ENCODE measurements at regions not wholly inside any gene's neighbourhood (a gene's known extent, or its start where the extent isn't known, plus 50 kb on each side); places are given as distances from the start of the nearest gene placed in this dataset.

- Histone ChIP-seq H3K36me3 (ENCODE audit: control insufficient read depth, insufficient read depth, low read length) (no peaks in the 10 kb centered on the region), H3K9me3 (ENCODE audit: control insufficient read depth, low read length) (no peaks in the 10 kb centered on the region), H3K4me1 (ENCODE audit: control insufficient read depth, insufficient read depth, low read length, poor library complexity, severe bottlenecking) (no peaks in the 10 kb centered on the region), H3K4me3 (ENCODE audit: insufficient read depth, low read depth, low read length, poor library complexity, severe bottlenecking) (no peak overlapping the region), H3K27ac (ENCODE audit: insufficient read depth, low read length, poor library complexity, severe bottlenecking) (no peak overlapping the region), H3K27me3 (replicated peaks; ENCODE audit: control insufficient read depth, insufficient read depth, low read length, poor library complexity, severe bottlenecking) (peaks cover 3% of the 10 kb centered on the region)
- no peak for DNase-seq
Observed at GRCh38 chr18:9011431-9011830, 91.1 kb upstream of the NDUFV2 start.

DNA sequence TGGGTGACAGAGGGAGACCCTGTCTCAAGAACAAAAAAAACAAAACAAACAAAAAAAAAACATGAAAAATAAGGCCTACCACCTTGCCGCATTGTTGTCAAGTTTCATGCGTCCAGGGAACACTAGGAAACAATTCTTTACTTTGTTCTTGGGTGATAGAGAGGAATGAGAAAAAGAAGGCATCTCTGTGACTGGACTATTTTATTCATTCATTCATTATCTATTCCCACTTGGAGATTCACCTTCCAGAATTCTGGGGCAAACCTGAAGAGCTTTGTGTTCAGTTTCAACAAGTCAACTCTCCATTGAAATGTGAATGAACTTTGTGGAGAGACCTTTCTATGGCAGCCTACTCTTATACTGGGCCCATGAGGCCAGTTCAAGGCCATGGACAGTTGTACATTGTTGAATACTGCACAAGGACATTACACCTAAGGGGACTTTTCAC lies 88.5 kb upstream of the NDUFV2 start:
- H3K4me3 ChIP-seq (ENCODE audit: insufficient read depth, low read depth, low read length, poor library complexity, severe bottlenecking) = no peak overlapping the region
- H3K9me3 ChIP-seq (ENCODE audit: control insufficient read depth, low read length) = no peaks in the 10 kb centered on the region
- no peaks in the 10 kb centered on the region for H3K27me3 ChIP-seq (replicated peaks; ENCODE audit: control insufficient read depth, insufficient read depth, low read length, poor library complexity, severe bottlenecking)
- no peak for DNase-seq
- H3K4me1 ChIP-seq (ENCODE audit: control insufficient read depth, insufficient read depth, low read length, poor library complexity, severe bottlenecking) = peaks cover 3% of the 10 kb centered on the region
- no peak overlapping the region for H3K27ac ChIP-seq (ENCODE audit: insufficient read depth, low read length, poor library complexity, severe bottlenecking)
- no peaks in the 10 kb centered on the region for H3K36me3 ChIP-seq (ENCODE audit: control insufficient read depth, insufficient read depth, low read length)

DNA sequence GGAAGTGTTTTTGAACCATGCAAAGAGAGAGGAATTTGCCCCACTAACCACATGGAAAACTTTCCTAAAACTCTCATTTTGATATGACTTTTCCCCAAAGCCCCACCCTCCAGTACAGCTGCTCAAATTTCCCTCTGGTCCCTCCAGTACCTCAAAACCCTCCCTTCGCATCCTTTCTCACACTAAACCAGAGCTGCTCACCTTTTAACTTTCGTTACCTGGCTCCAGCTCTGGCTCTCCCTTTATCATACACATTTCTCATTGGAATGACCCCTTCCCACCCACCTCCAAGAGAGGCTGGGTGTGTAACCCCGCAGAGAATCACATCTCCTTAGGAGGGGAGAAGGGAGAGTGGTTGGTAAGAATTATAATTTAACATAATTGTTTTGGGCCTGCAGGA lies 86.8 kb upstream of the NDUFV2 start:
- Histone ChIP-seq H3K4me3 (ENCODE audit: insufficient read depth, low read depth, low read length, poor library complexity, severe bottlenecking) (no peak overlapping the region), H3K27ac (ENCODE audit: insufficient read depth, low read length, poor library complexity, severe bottlenecking) (no peak overlapping the region), H3K9me3 (ENCODE audit: control insufficient read depth, low read length) (no peaks in the 10 kb centered on the region), H3K27me3 (replicated peaks; ENCODE audit: control insufficient read depth, insufficient read depth, low read length, poor library complexity, severe bottlenecking) (no peaks in the 10 kb centered on the region), H3K4me1 (ENCODE audit: control insufficient read depth, insufficient read depth, low read length, poor library complexity, severe bottlenecking) (peaks cover 3% of the 10 kb centered on the region), H3K36me3 (ENCODE audit: control insufficient read depth, insufficient read depth, low read length) (no peaks in the 10 kb centered on the region)
- no peak for DNase-seq

GRCh38 chr18:9016633-9017166 lies 85.8 kb upstream of the NDUFV2 start:
- no peak for DNase-seq

DNA sequence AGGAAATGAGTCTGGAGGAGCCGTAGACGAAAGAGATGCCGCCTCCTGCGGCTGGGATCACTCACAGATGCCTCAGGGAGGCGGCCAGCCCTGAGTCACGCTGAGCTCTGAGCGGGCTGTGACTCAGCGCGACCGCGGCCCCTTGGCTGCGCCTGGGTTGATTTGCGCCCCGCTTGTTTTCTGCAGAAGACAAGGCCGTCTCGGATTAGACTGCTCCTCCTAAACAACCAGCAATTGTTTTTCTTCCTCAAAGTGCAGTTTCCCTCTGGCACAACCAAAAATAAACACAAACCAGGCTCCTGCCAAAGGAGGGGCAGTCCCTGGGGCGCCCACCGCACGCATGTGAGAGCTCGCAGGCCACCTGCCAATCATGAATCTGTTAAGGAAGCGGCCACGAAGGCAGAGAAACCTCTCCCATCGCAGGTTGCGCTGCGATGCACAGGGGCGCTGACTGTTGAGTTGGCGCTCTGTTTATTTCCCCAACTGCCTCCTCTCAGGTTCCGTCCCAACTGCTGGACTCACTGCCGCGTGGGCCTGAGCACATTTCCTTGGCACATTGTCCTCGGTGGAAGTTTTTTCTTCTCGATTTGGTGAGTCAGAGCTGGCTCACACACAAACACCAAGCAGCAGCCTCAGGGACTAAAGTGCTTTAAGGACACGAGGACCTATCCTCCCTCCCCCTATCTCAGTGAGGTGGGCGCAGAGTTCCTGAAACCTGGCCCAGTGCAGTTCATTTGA lies 85.2 kb upstream of the NDUFV2 start:
- Histone ChIP-seq H3K27me3 (replicated peaks; ENCODE audit: control insufficient read depth, insufficient read depth, low read length, poor library complexity, severe bottlenecking) (no peaks in the 10 kb centered on the region), H3K4me1 (ENCODE audit: control insufficient read depth, insufficient read depth, low read length, poor library complexity, severe bottlenecking) (peaks cover 3% of the 10 kb centered on the region), H3K9me3 (ENCODE audit: control insufficient read depth, low read length) (no peaks in the 10 kb centered on the region), H3K36me3 (ENCODE audit: control insufficient read depth, insufficient read depth, low read length) (no peaks in the 10 kb centered on the region), H3K27ac (ENCODE audit: insufficient read depth, low read length, poor library complexity, severe bottlenecking) (no peak overlapping the region), H3K4me3 (ENCODE audit: insufficient read depth, low read depth, low read length, poor library complexity, severe bottlenecking) (peak overlapping the region; percentile 15)
- peak in 1 of 3 donors; percentile 13 for DNase-seq

More at GRCh38 chr18:9016633-9017166, 85.8 kb upstream of the NDUFV2 start:
- no peaks in the 10 kb centered on the region for H3K36me3 ChIP-seq (ENCODE audit: control insufficient read depth, insufficient read depth, low read length)
- no peak overlapping the region for H3K27ac ChIP-seq (ENCODE audit: insufficient read depth, low read length, poor library complexity, severe bottlenecking)
- H3K4me3 ChIP-seq (ENCODE audit: insufficient read depth, low read depth, low read length, poor library complexity, severe bottlenecking) = peak overlapping the region; percentile 15
- peaks cover 3% of the 10 kb centered on the region for H3K4me1 ChIP-seq (ENCODE audit: control insufficient read depth, insufficient read depth, low read length, poor library complexity, severe bottlenecking)
- no peaks in the 10 kb centered on the region for H3K9me3 ChIP-seq (ENCODE audit: control insufficient read depth, low read length)
- H3K27me3 ChIP-seq (replicated peaks; ENCODE audit: control insufficient read depth, insufficient read depth, low read length, poor library complexity, severe bottlenecking) = no peaks in the 10 kb centered on the region

DNA sequence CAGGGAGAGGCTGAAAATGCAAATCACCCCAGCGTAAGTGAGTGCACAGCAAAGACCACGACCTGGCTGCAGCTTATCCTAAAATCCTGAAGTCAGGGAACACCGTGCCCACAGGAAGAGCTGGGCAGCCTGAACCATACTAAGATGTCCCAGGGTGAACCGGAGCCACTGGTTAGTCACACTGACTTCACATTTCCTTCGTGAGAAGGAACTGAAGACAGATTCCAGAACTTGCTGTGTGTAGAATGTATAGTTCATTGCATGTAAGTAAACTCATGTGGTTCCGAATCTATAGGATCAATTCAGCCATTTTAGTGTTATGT lies 84.6 kb upstream of the NDUFV2 start:
- no peak for DNase-seq
- Histone ChIP-seq H3K36me3 (ENCODE audit: control insufficient read depth, insufficient read depth, low read length) (no peaks in the 10 kb centered on the region), H3K27me3 (replicated peaks; ENCODE audit: control insufficient read depth, insufficient read depth, low read length, poor library complexity, severe bottlenecking) (no peaks in the 10 kb centered on the region), H3K9me3 (ENCODE audit: control insufficient read depth, low read length) (no peaks in the 10 kb centered on the region), H3K27ac (ENCODE audit: insufficient read depth, low read length, poor library complexity, severe bottlenecking) (no peak overlapping the region), H3K4me1 (ENCODE audit: control insufficient read depth, insufficient read depth, low read length, poor library complexity, severe bottlenecking) (peaks cover 3% of the 10 kb centered on the region), H3K4me3 (ENCODE audit: insufficient read depth, low read depth, low read length, poor library complexity, severe bottlenecking) (peak overlapping the region; percentile 15)

DNA sequence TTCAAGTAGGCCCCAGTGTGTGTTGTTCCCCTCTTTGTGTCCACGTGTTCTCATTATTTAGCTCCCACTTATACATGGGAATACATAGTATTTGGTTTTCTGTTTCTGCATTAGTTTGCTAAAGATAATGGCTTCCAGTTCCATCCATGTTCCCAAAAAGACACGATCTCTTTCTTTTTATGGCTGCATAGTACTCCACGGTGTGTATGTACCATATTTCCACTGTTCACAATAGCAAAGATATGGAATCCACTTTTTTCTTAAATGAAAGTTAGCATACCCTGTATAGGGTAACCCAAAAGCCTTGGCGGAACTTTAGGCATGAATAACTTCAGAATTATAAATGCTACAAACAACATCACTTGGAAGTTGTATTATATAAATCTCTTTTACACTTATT lies 83.4 kb upstream of the NDUFV2 start:
- H3K9me3 ChIP-seq (ENCODE audit: control insufficient read depth, low read length) = no peaks in the 10 kb centered on the region

GRCh38 chr18:9020221-9020620 lies 82.3 kb upstream of the NDUFV2 start:
- H3K4me1 ChIP-seq (ENCODE audit: control insufficient read depth, insufficient read depth, low read length, poor library complexity, severe bottlenecking) = peaks cover 3% of the 10 kb centered on the region
- no peaks in the 10 kb centered on the region for H3K36me3 ChIP-seq (ENCODE audit: control insufficient read depth, insufficient read depth, low read length)
- H3K4me3 ChIP-seq (ENCODE audit: insufficient read depth, low read depth, low read length, poor library complexity, severe bottlenecking) = no peak overlapping the region
- H3K27ac ChIP-seq (ENCODE audit: insufficient read depth, low read length, poor library complexity, severe bottlenecking) = no peak overlapping the region
- H3K27me3 ChIP-seq (replicated peaks; ENCODE audit: control insufficient read depth, insufficient read depth, low read length, poor library complexity, severe bottlenecking) = no peaks in the 10 kb centered on the region
- H3K9me3 ChIP-seq (ENCODE audit: control insufficient read depth, low read length) = no peaks in the 10 kb centered on the region
- DNase-seq = no peak

More for the DNA sequence above, 83.4 kb upstream of the NDUFV2 start:
- no peaks in the 10 kb centered on the region for H3K27me3 ChIP-seq (replicated peaks; ENCODE audit: control insufficient read depth, insufficient read depth, low read length, poor library complexity, severe bottlenecking)
- no peaks in the 10 kb centered on the region for H3K36me3 ChIP-seq (ENCODE audit: control insufficient read depth, insufficient read depth, low read length)
- no peak overlapping the region for H3K4me3 ChIP-seq (ENCODE audit: insufficient read depth, low read depth, low read length, poor library complexity, severe bottlenecking)
- H3K4me1 ChIP-seq (ENCODE audit: control insufficient read depth, insufficient read depth, low read length, poor library complexity, severe bottlenecking) = peaks cover 3% of the 10 kb centered on the region
- H3K27ac ChIP-seq (ENCODE audit: insufficient read depth, low read length, poor library complexity, severe bottlenecking) = no peak overlapping the region
- no peak for DNase-seq

DNA sequence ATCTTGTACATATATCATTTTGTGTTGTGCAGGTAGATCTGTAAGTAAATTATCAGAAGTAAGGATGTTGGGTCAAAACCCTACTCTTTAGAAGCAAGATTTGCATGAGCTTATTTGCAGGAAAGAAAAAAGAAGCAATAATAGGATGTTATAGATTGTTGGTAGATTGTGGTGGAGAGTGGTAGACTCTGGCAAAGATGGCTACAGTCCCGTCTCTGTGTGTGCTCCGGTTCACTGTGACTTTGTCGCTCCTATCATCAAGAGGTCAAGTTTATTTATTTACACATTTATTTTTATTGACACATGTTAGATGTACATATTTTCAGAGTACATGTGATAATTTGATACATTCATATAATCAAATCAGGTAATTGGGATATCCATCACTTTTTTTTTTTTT lies 81.0 kb upstream of the NDUFV2 start:
- peaks cover 3% of the 10 kb centered on the region for H3K4me1 ChIP-seq (ENCODE audit: control insufficient read depth, insufficient read depth, low read length, poor library complexity, severe bottlenecking)

DNA sequence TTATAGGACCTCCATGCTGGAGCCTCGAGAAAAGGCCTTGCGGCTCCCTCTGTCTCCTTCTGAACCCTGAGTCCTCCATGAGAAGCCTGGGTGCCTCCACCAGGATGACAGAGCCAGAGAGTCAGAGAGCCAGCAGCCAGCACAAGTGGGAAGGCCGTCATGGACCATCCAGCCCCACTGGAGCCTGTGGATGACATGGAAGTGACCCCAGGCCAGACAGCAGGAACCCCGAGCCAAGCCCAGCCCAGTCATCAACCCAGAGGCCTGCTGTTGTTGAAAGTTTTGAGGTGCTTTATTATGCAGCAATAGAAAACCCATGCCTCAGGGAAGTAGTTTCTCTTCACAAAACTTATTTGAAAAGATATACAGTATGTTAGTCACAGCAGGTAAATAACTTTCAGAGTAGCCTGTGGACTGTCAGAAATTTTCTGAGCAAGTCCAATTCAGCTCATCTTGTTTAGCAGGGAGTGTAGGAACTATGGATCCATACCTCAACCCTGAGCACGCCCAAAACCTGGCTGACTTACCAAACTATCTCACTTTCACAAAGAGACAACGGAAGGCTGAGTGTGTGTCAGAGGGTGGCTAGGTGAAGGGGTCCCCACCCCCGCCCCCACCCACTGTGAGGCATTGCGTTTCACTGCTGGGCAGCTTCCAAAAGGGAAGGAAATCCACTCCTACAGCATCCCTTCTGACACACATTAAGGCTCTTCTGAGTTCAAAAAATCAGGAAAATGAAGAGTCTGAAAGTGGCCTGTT lies 79.9 kb upstream of the NDUFV2 start:
- H3K27me3 ChIP-seq (replicated peaks; ENCODE audit: control insufficient read depth, insufficient read depth, low read length, poor library complexity, severe bottlenecking) = no peaks in the 10 kb centered on the region
- H3K9me3 ChIP-seq (ENCODE audit: control insufficient read depth, low read length) = no peaks in the 10 kb centered on the region
- no peak overlapping the region for H3K27ac ChIP-seq (ENCODE audit: insufficient read depth, low read length, poor library complexity, severe bottlenecking)
- peaks cover 1% of the 10 kb centered on the region for H3K4me1 ChIP-seq (ENCODE audit: control insufficient read depth, insufficient read depth, low read length, poor library complexity, severe bottlenecking)
- no peaks in the 10 kb centered on the region for H3K36me3 ChIP-seq (ENCODE audit: control insufficient read depth, insufficient read depth, low read length)
- DNase-seq = no peak
- H3K4me3 ChIP-seq (ENCODE audit: insufficient read depth, low read depth, low read length, poor library complexity, severe bottlenecking) = no peak overlapping the region

More for the DNA sequence above, 81.0 kb upstream of the NDUFV2 start:
- H3K9me3 ChIP-seq (ENCODE audit: control insufficient read depth, low read length) = no peaks in the 10 kb centered on the region
- no peak overlapping the region for H3K27ac ChIP-seq (ENCODE audit: insufficient read depth, low read length, poor library complexity, severe bottlenecking)
- DNase-seq = no peak
- no peak overlapping the region for H3K4me3 ChIP-seq (ENCODE audit: insufficient read depth, low read depth, low read length, poor library complexity, severe bottlenecking)
- no peaks in the 10 kb centered on the region for H3K27me3 ChIP-seq (replicated peaks; ENCODE audit: control insufficient read depth, insufficient read depth, low read length, poor library complexity, severe bottlenecking)
- no peaks in the 10 kb centered on the region for H3K36me3 ChIP-seq (ENCODE audit: control insufficient read depth, insufficient read depth, low read length)
